MCF 10A (cell line): ENCODE measurements at regions not wholly inside any gene's neighbourhood (a gene's known extent, or its start where the extent isn't known, plus 50 kb on each side); places are given as distances from the start of the nearest gene placed in this dataset.

Source experiments
- BruUV-seq: library from RNA; stranded (reverse); fragments of 400-500 nt; replicated peaks from 2 replicates; lab custom pipeline; 2021; lab: Mats Ljungman, UMichigan
- CTCF ChIA-PET: fragments of 300-600 bp; sonication (Branson Sonifier 250); formaldehyde crosslinking; extraction: SDS; loops from one replicate; lab custom pipeline; 2021; ENCODE audit warnings: antibody characterized with exemption, inconsistent platforms; lab: Yijun Ruan, JAX
- POLR2A ChIA-PET: fragments of 300-600, 350-650 bp; sonication (Branson Sonifier 250); formaldehyde crosslinking; extraction: SDS; loops from one replicate; lab custom pipeline; 2020; ENCODE audit warnings: antibody characterized with exemption, inconsistent platforms; lab: Yijun Ruan, JAX
- DNase-seq: peaks from one replicate; pipeline ENCODE4 v3.0.0-alpha.2; 2018; ENCODE audit not compliant: unreplicated experiment
- H3K27ac Mint-ChIP-seq: one replicate; pipeline ENCODE4 v1.8.0; 2022; ENCODE audit warnings: mild to moderate bottlenecking, low read depth, mixed read lengths; ENCODE audit not compliant: unreplicated experiment
- H3K27me3 Mint-ChIP-seq: one replicate; pipeline ENCODE4 v1.8.0; 2022; ENCODE audit warnings: mixed read lengths; ENCODE audit not compliant: insufficient read depth, unreplicated experiment
- H3K36me3 Mint-ChIP-seq: one replicate; pipeline ENCODE4 v1.8.0; 2022; ENCODE audit warnings: mild to moderate bottlenecking, moderate library complexity, mixed read lengths; ENCODE audit not compliant: insufficient read depth, unreplicated experiment
- H3K4me1 Mint-ChIP-seq: one replicate; pipeline ENCODE4 v1.8.0; 2022; ENCODE audit warnings: mixed read lengths; ENCODE audit not compliant: insufficient read depth, unreplicated experiment
- H3K4me3 Mint-ChIP-seq: one replicate; pipeline ENCODE4 v1.8.0; 2022; ENCODE audit warnings: mild to moderate bottlenecking, moderate library complexity, mixed read lengths; ENCODE audit not compliant: unreplicated experiment
- H3K9me3 Mint-ChIP-seq: one replicate; pipeline ENCODE4 v1.8.0; 2022; ENCODE audit warnings: mixed read lengths; ENCODE audit not compliant: unreplicated experiment
- CTCF ChIP-seq: fragments of 200-600 bp; IDR thresholded peaks from one replicate; pipeline ENCODE4 v1.8.0; 2022; ENCODE audit warnings: antibody characterized with exemption, mild to moderate bottlenecking; ENCODE audit not compliant: unreplicated experiment
- intact Hi-C: fragments of 100-400 bp; cut with micrococcal nuclease; formaldehyde crosslinking; loops from 2 replicates; pipeline ENCODE4 v1.14.1; 2022

DNA sequence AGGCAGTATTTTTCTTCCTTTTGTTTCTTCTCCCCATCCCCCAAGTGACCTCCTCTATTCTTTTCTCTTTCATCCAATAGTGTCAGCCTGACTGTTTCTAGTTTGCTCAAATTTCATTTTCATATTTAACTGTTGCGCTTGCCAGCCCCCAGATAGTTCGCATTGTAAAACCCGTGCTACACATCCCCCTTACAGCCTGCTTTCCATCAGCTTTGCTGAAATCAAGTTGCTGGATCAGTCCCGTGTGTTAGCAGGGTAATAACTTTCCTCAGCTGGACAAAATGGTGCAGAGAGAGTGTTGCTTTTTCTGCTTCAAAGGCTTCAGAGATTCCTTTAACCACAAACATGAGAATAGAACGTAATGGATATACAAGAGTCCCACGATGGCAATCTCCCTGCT, 180.6 kb upstream of the NPVF start:
- BruUV-seq, result no TSS peak
- CTCF ChIA-PET, result interaction anchor here (0.5 kb wide), 1 partner anchor 141 kb away, joined by 3 read pairs; no protein-coding TSS in a partner anchor
- no peaks in the 10 kb centered on the region for H3K36me3 Mint-ChIP-seq
- no peak for DNase-seq
- no peaks in the 10 kb centered on the region for H3K4me1 Mint-ChIP-seq
- intact Hi-C loops, result no loop called here
- H3K9me3 Mint-ChIP-seq, result no peaks in the 10 kb centered on the region
- peaks cover 97% of the 10 kb centered on the region for H3K27me3 Mint-ChIP-seq
- no peak for TF ChIP-seq CTCF
- POLR2A ChIA-PET, result interaction anchor here (0.7 kb wide), 1 partner anchor 95 kb away, joined by 3 read pairs; no protein-coding TSS in a partner anchor
- no peak overlapping the region for H3K4me3 Mint-ChIP-seq
- H3K27ac Mint-ChIP-seq, result no peak overlapping the region

GRCh38 chr7:25409897-25410636, 181.8 kb upstream of the NPVF start:
- Mint-ChIP-seq H3K27me3 (peaks cover 99% of the 10 kb centered on the region), H3K9me3 (no peaks in the 10 kb centered on the region), H3K36me3 (no peaks in the 10 kb centered on the region), H3K4me3 (no peak overlapping the region), H3K27ac (no peak overlapping the region), H3K4me1 (no peaks in the 10 kb centered on the region)
- ChIA-PET POLR2A (no interaction called here), CTCF (interaction anchor here (0.5 kb wide), 2 partner anchors 288 to 1833 kb away, joined by 3 to 4 read pairs; no protein-coding TSS in a partner anchor)
- TF ChIP-seq CTCF, result no peak
- BruUV-seq, result no TSS peak
- intact Hi-C loops, result no loop called here
- DNase-seq, result no peak

- H3K36me3 Mint-ChIP-seq, result no peaks in the 10 kb centered on the region
- ChIA-PET CTCF (no interaction called here), POLR2A (no interaction called here)
- no peak overlapping the region for H3K27ac Mint-ChIP-seq
- H3K4me3 Mint-ChIP-seq, result no peak overlapping the region
- H3K9me3 Mint-ChIP-seq, result no peaks in the 10 kb centered on the region
- BruUV-seq, result no TSS peak
- DNase-seq, result no peak
- H3K4me1 Mint-ChIP-seq, result no peaks in the 10 kb centered on the region
- peaks cover 79% of the 10 kb centered on the region for H3K27me3 Mint-ChIP-seq
- intact Hi-C loops, result no loop called here
- TF ChIP-seq CTCF, result no peak
These were observed 192.5 kb upstream of the NPVF start for GRCh38 chr7:25420771-25421170.

- DNase-seq, result no peak
- CTCF ChIA-PET, result interaction anchor here (0.8 to 1.3 kb wide), 2 partner anchors 33 to 140 kb away, joined by 3 read pairs; no protein-coding TSS in a partner anchor
- no TSS peak for BruUV-seq
- H3K9me3 Mint-ChIP-seq, result no peaks in the 10 kb centered on the region
- H3K4me3 Mint-ChIP-seq, result no peak overlapping the region
- no peak overlapping the region for H3K27ac Mint-ChIP-seq
- no peaks in the 10 kb centered on the region for H3K36me3 Mint-ChIP-seq
- intact Hi-C loops, result no loop called here
- no peak for TF ChIP-seq CTCF
- POLR2A ChIA-PET, result no interaction called here
- H3K27me3 Mint-ChIP-seq, result peaks cover 79% of the 10 kb centered on the region
- no peaks in the 10 kb centered on the region for H3K4me1 Mint-ChIP-seq
These were observed 195.8 kb upstream of the NPVF start for GRCh38 chr7:25424113-25424512.
